HCT116 (cell line): ENCODE measurements at regions not wholly inside any gene's neighbourhood (a gene's known extent, or its start where the extent isn't known, plus 50 kb on each side); places are given as distances from the start of the nearest gene placed in this dataset.

Experiments
- ATAC-seq: fragments of 200-7000 bp; cut with Tn5 transposase; 2 replicates; pipeline ENCODE4 v1.9.1; 2020; ENCODE audit warnings: mild to moderate bottlenecking, moderate library complexity
- BruUV-seq: library from RNA; stranded (reverse); fragments of 400-500 nt; replicated peaks from 2 replicates; lab custom pipeline; 2021; lab: Mats Ljungman, UMichigan
- CTCF ChIA-PET: fragments of 300-600 bp; sonication (Branson Sonifier 250); formaldehyde crosslinking; loops from one replicate; lab custom pipeline; 2021; ENCODE audit warnings: antibody characterized with exemption; lab: Charles Lee
- POLR2A ChIA-PET: fragments of 300-600, 350-600 bp; sonication (Branson Sonifier 250); formaldehyde crosslinking; loops from one replicate; lab custom pipeline; 2021; ENCODE audit warnings: antibody characterized with exemption; lab: Charles Lee
- RAD21 ChIA-PET, 2 experiments: fragments of 300-600 bp; sonication (Branson Sonifier 250); formaldehyde crosslinking; loops; one replicate each; lab custom pipeline; 2023; ENCODE audit warnings: low total read pairs in 2 of 2; ENCODE audit not compliant: uncharacterized antibody in 2 of 2, unreplicated experiment in 2 of 2, low non-redundant PET in 1 of 2; lab: Charles Lee
- DNase-seq: peaks from one replicate; pipeline ENCODE4 v3.0.0-alpha.2; 2010; ENCODE audit warnings: low read depth, low spot score
- H2AFZ ChIP-seq: fragments of 200-600 bp; shearing (Covaris generic), sonication (generic); 2 replicates; pipeline ENCODE4 v1.6.1; 2017; ENCODE audit warnings: low read depth, mixed run types, mixed read lengths, antibody characterized with exemption, low read length; ENCODE audit not compliant: poor library complexity, severe bottlenecking
- H3K27ac ChIP-seq: 2 replicates; pipeline ENCODE4 v1.5.1; 2012; ENCODE audit warnings: low read depth, low read length
- H3K27me3 ChIP-seq: fragments of 200-600 bp; sonication (generic); 2 replicates; pipeline ENCODE4 v1.6.1; 2016; ENCODE audit warnings: mixed run types, low read length, mixed read lengths; ENCODE audit not compliant: insufficient read depth
- H3K36me3 ChIP-seq, 2 experiments: fragments of 200-500 bp in 1 of 2; fragments of 200-600 bp in 1 of 2; sonication (Bioruptor generic) in 1 of 2; sonication (generic) in 1 of 2; 2 replicates each; pipeline versions ENCODE4 v1.5.1 to v1.6.1; 2014 to 2016; ENCODE audit warnings: low read length in 2 of 2, inconsistent platforms in 1 of 2, mixed read lengths in 1 of 2, mixed run types in 1 of 2; ENCODE audit not compliant: insufficient read depth in 2 of 2, control insufficient read depth in 1 of 2
- H3K4me1 ChIP-seq, 2 experiments: fragments of 200-600 bp in 1 of 2; sonication (generic) in 1 of 2; 2 replicates each; pipeline versions ENCODE4 v1.5.1 to v1.6.1; 2012 to 2017; ENCODE audit warnings: low read length in 2 of 2, inconsistent platforms in 1 of 2, mild to moderate bottlenecking in 1 of 2, mixed read lengths in 1 of 2, mixed run types in 1 of 2, moderate library complexity in 1 of 2; ENCODE audit not compliant: insufficient read depth in 2 of 2, control insufficient read depth in 1 of 2
- H3K4me2 ChIP-seq: fragments of 200-600 bp; sonication (generic); 2 replicates; pipeline ENCODE4 v1.6.1; 2017; ENCODE audit warnings: mixed run types, low read length, mixed read lengths
- H3K4me3 ChIP-seq, 2 experiments: fragments of 200-600 bp in 1 of 2; sonication (generic) in 1 of 2; replicated peaks in 1 of 2; 2 replicates each; pipeline ENCODE4 v1.5.1; 2011 to 2016; ENCODE audit warnings: low read length in 2 of 2, control low read depth in 1 of 2, low read depth in 1 of 2, mild to moderate bottlenecking in 1 of 2, mixed read lengths in 1 of 2, mixed run types in 1 of 2
- H3K79me2 ChIP-seq: fragments of 200-600 bp; sonication (generic); 2 replicates; pipeline ENCODE4 v1.6.1; 2017; ENCODE audit warnings: mild to moderate bottlenecking, mixed run types, low read length, moderate library complexity, mixed read lengths; ENCODE audit not compliant: insufficient read depth
- H3K9ac ChIP-seq: fragments of 200-600 bp; sonication (generic); 2 replicates; pipeline ENCODE4 v1.6.1; 2016; ENCODE audit warnings: low read length, mixed read lengths
- H3K9me2 ChIP-seq: fragments of 200-600 bp; sonication (generic), shearing (Covaris generic); 2 replicates; pipeline ENCODE4 v1.6.1; 2017; ENCODE audit warnings: mixed run types, mild to moderate bottlenecking, moderate library complexity; ENCODE audit not compliant: insufficient read depth
- H3K9me3 ChIP-seq, 2 experiments: fragments of 200-500 bp in 1 of 2; fragments of 200-600 bp in 1 of 2; sonication (Bioruptor generic) in 1 of 2; sonication (generic) in 1 of 2; 2 replicates each; pipeline ENCODE4 v1.6.1; 2014 to 2017; ENCODE audit warnings: low read length in 2 of 2, mixed read lengths in 2 of 2, inconsistent platforms in 1 of 2, low read depth in 1 of 2, mild to moderate bottlenecking in 1 of 2, mixed run types in 1 of 2, moderate library complexity in 1 of 2; ENCODE audit not compliant: control insufficient read depth in 1 of 2, insufficient read depth in 1 of 2
- H4K20me1 ChIP-seq: fragments of 200-600 bp; sonication (generic), shearing (Covaris generic); 2 replicates; pipeline ENCODE4 v1.6.1; 2017; ENCODE audit warnings: mixed run types, mild to moderate bottlenecking, moderate library complexity; ENCODE audit not compliant: insufficient read depth
- ATF3 ChIP-seq: IDR thresholded peaks from 2 replicates; pipeline ENCODE4 v1.6.1; 2012
- CBX3 ChIP-seq: IDR thresholded peaks from 2 replicates; pipeline ENCODE4 v1.6.1; 2012; ENCODE audit warnings: low read depth
- CEBPB ChIP-seq: IDR thresholded peaks from 2 replicates; pipeline ENCODE4 v1.6.1; 2012; ENCODE audit warnings: low read depth
- EZH2phosphoT487 ChIP-seq: fragments of 200-600 bp; IDR thresholded peaks from 2 replicates; pipeline ENCODE4 v1.6.1; 2018; ENCODE audit warnings: antibody characterized with exemption, borderline replicate concordance
- FOSL1 ChIP-seq: IDR thresholded peaks from 2 replicates; pipeline ENCODE4 v1.6.1; 2012; ENCODE audit warnings: low read depth
- MAX ChIP-seq: IDR thresholded peaks from 2 replicates; pipeline ENCODE4 v1.6.1; 2012
- POLR2A ChIP-seq: IDR thresholded peaks from 2 replicates; pipeline ENCODE4 v1.7.0; 2011; ENCODE audit warnings: borderline replicate concordance; ENCODE audit not compliant: insufficient read depth, insufficient read length; ENCODE audit errors: extremely low read depth
- POLR2AphosphoS5 ChIP-seq: IDR thresholded peaks from 2 replicates; pipeline ENCODE4 v1.6.1; 2011; ENCODE audit warnings: mild to moderate bottlenecking, low read depth, low read length, moderate library complexity
- TCF7L2 ChIP-seq: IDR thresholded peaks from 2 replicates; pipeline ENCODE4 v1.7.0; 2011; ENCODE audit warnings: borderline replicate concordance, inconsistent platforms; ENCODE audit not compliant: insufficient read depth, insufficient read length; ENCODE audit errors: extremely low read depth
- ZBTB33 ChIP-seq: IDR thresholded peaks from 2 replicates; pipeline ENCODE4 v1.6.1; 2011; ENCODE audit warnings: mild to moderate bottlenecking, low read length, moderate library complexity; ENCODE audit not compliant: insufficient replicate concordance; ENCODE audit errors: extremely low read depth
- intact Hi-C: fragments of 100-400 bp; cut with micrococcal nuclease; formaldehyde crosslinking; loops from 2 replicates; pipeline ENCODE4 v1.10.0; 2022
- TF ChIP-seq, protein P1 (sequence below): IDR thresholded peaks from 2 replicates; pipeline ENCODE4 v1.6.1; 2012; ENCODE audit warnings: low read depth

DNA sequence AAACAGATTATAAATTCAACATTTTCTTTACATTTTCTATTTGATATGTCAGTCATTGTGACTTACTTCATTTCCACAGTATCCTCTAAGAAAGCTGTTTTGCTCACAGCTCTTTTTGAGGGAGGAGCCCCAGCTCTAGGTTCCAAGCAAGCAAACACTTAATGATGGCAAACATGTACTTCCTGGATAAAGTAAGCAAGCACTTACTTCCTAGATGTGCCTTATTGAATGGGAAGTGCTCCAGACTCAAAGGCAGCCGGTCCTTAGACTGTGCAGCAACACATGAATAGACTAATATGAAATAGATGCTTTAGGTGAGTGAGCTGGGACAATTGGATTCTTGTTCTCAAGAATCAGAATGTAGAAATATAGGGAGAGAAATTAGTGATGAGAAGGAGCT is 2149.8 kb upstream of the PIK3C3 start:
- TF ChIP-seq CEBPB (no peak), TCF7L2 (no peak), MAX (no peak), CBX3 (no peak), FOSL1 (no peak), ATF3 (no peak), EZH2phosphoT487 (no peak), POLR2AphosphoS5 (no peak), ZBTB33 (no peak), POLR2A (no peak)
- TF ChIP-seq, protein P1, sequence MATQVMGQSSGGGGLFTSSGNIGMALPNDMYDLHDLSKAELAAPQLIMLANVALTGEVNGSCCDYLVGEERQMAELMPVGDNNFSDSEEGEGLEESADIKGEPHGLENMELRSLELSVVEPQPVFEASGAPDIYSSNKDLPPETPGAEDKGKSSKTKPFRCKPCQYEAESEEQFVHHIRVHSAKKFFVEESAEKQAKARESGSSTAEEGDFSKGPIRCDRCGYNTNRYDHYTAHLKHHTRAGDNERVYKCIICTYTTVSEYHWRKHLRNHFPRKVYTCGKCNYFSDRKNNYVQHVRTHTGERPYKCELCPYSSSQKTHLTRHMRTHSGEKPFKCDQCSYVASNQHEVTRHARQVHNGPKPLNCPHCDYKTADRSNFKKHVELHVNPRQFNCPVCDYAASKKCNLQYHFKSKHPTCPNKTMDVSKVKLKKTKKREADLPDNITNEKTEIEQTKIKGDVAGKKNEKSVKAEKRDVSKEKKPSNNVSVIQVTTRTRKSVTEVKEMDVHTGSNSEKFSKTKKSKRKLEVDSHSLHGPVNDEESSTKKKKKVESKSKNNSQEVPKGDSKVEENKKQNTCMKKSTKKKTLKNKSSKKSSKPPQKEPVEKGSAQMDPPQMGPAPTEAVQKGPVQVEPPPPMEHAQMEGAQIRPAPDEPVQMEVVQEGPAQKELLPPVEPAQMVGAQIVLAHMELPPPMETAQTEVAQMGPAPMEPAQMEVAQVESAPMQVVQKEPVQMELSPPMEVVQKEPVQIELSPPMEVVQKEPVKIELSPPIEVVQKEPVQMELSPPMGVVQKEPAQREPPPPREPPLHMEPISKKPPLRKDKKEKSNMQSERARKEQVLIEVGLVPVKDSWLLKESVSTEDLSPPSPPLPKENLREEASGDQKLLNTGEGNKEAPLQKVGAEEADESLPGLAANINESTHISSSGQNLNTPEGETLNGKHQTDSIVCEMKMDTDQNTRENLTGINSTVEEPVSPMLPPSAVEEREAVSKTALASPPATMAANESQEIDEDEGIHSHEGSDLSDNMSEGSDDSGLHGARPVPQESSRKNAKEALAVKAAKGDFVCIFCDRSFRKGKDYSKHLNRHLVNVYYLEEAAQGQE: no peak
- TF ChIP-seq, all 23 proteins: peak for 0
- DNase-seq: no peak
- BruUV-seq: no TSS peak

More for the DNA sequence above, 2149.8 kb upstream of the PIK3C3 start:
- H3K4me2 ChIP-seq: no peak overlapping the region
- no peaks in the 10 kb centered on the region for H3K79me2 ChIP-seq
- H3K9ac ChIP-seq: no peak overlapping the region
- no peaks in the 10 kb centered on the region for H4K20me1 ChIP-seq
- H3K27me3 ChIP-seq: no peaks in the 10 kb centered on the region
- intact Hi-C loops: no loop called here
- peaks cover 0 to 3% of the 10 kb centered on the region in 2 experiments; a peak in 1 of 4 replicates for H3K4me1 ChIP-seq
- ChIA-PET CTCF (no interaction called here), POLR2A (no interaction called here), RAD21 (no interaction called here)
- H3K36me3 ChIP-seq: no peaks in the 10 kb centered on the region
- no peaks in the 10 kb centered on the region for H3K9me2 ChIP-seq
- H2AFZ ChIP-seq: no peak overlapping the region
- H3K27ac ChIP-seq: no peak overlapping the region
- H3K9me3 ChIP-seq: peaks cover 8 to 25% of the 10 kb centered on the region in 2 experiments; a peak in 2 of 4 replicates
- ATAC-seq: no peak
- H3K4me3 ChIP-seq: no peak overlapping the region
